Duodenal mucosa (tissue), 2 donors: ENCODE measurements at regions not wholly inside any gene's neighbourhood (a gene's known extent, or its start where the extent isn't known, plus 50 kb on each side); places are given as distances from the start of the nearest gene placed in this dataset.

Source experiments
- H3K27ac ChIP-seq: one replicate; pipeline ENCODE4 v1.7.0; 2013; ENCODE audit warnings: low read depth, low read length
- H3K27me3 ChIP-seq, 2 donors: one replicate each; pipeline ENCODE4 v1.7.0; 2013; ENCODE audit warnings: low read length in 2 of 2, control low read depth in 1 of 2; ENCODE audit not compliant: insufficient read depth in 2 of 2, control insufficient read depth in 1 of 2
- H3K36me3 ChIP-seq, 2 donors: one replicate each; pipeline ENCODE4 v1.7.0; 2013; ENCODE audit warnings: low read length in 2 of 2, control low read depth in 1 of 2; ENCODE audit not compliant: insufficient read depth in 2 of 2, control insufficient read depth in 1 of 2
- H3K4me1 ChIP-seq, 2 donors: one replicate each; pipeline ENCODE4 v1.7.0; 2013; ENCODE audit warnings: low read length in 2 of 2, control low read depth in 1 of 2; ENCODE audit not compliant: insufficient read depth in 2 of 2, control insufficient read depth in 1 of 2
- H3K4me3 ChIP-seq, 2 donors: one replicate each; pipeline ENCODE4 v1.7.0; 2013; ENCODE audit warnings: low read length in 2 of 2, low read depth in 1 of 2
- H3K9ac ChIP-seq, 2 donors: one replicate each; pipeline ENCODE4 v1.7.0; 2013; ENCODE audit warnings: low read length in 2 of 2, low read depth in 1 of 2
- H3K9me3 ChIP-seq, 2 donors: one replicate each; pipeline ENCODE4 v1.7.0; 2013; ENCODE audit warnings: low read length in 2 of 2, control low read depth in 1 of 2; ENCODE audit not compliant: control insufficient read depth in 1 of 2

GRCh38 chr6:6932341-6932740 lies 175.4 kb upstream of the RREB1 start:
- Histone ChIP-seq H3K27me3 (no peaks in the 10 kb centered on the region), H3K9me3 (no peaks in the 10 kb centered on the region)

GRCh38 chr6:6932968-6933367 lies 174.8 kb upstream of the RREB1 start:
- H3K4me3 ChIP-seq = no peak overlapping the region
- no peak overlapping the region for H3K9ac ChIP-seq
- no peaks in the 10 kb centered on the region for H3K27me3 ChIP-seq
- H3K9me3 ChIP-seq = no peaks in the 10 kb centered on the region
- no peak overlapping the region for H3K27ac ChIP-seq
- H3K36me3 ChIP-seq = no peaks in the 10 kb centered on the region
- H3K4me1 ChIP-seq = peaks cover 0 to 5% of the 10 kb centered on the region in 2 donors

More at GRCh38 chr6:6932341-6932740, 175.4 kb upstream of the RREB1 start:
- H3K27ac ChIP-seq = no peak overlapping the region
- no peaks in the 10 kb centered on the region for H3K36me3 ChIP-seq
- H3K4me1 ChIP-seq = peaks cover 0 to 5% of the 10 kb centered on the region in 2 donors
- no peak overlapping the region for H3K4me3 ChIP-seq
- H3K9ac ChIP-seq = no peak overlapping the region

GRCh38 chr6:6940031-6941025 lies 167.4 kb upstream of the RREB1 start:
- H3K4me3 ChIP-seq = no peak overlapping the region
- H3K9ac ChIP-seq = no peak overlapping the region
- no peaks in the 10 kb centered on the region for H3K9me3 ChIP-seq
- H3K27me3 ChIP-seq = no peaks in the 10 kb centered on the region
- H3K36me3 ChIP-seq = no peaks in the 10 kb centered on the region
- no peaks in the 10 kb centered on the region for H3K4me1 ChIP-seq
- H3K27ac ChIP-seq = no peak overlapping the region

- no peak overlapping the region for H3K9ac ChIP-seq
- no peak overlapping the region for H3K4me3 ChIP-seq
- no peaks in the 10 kb centered on the region for H3K36me3 ChIP-seq
- H3K27ac ChIP-seq = no peak overlapping the region
- H3K27me3 ChIP-seq = no peaks in the 10 kb centered on the region
- peaks cover 0 to under 1% of the 10 kb centered on the region in 2 donors for H3K4me1 ChIP-seq
- no peaks in the 10 kb centered on the region for H3K9me3 ChIP-seq
Measured at GRCh38 chr6:6941201-6941600, 166.6 kb upstream of the RREB1 start.

- H3K4me3 ChIP-seq = no peak overlapping the region
- no peak overlapping the region for H3K27ac ChIP-seq
Measured at GRCh38 chr6:6942091-6942490, 165.7 kb upstream of the RREB1 start.

GRCh38 chr6:6942831-6943230 lies 164.9 kb upstream of the RREB1 start:
- H3K9me3 ChIP-seq = no peaks in the 10 kb centered on the region
- H3K4me1 ChIP-seq = peaks cover 10 to 11% of the 10 kb centered on the region in 2 donors
- H3K36me3 ChIP-seq = no peaks in the 10 kb centered on the region
- H3K27me3 ChIP-seq = no peaks in the 10 kb centered on the region
- no peak overlapping the region for H3K4me3 ChIP-seq
- H3K27ac ChIP-seq = no peak overlapping the region
- no peak overlapping the region for H3K9ac ChIP-seq

More at GRCh38 chr6:6942091-6942490, 165.7 kb upstream of the RREB1 start:
- H3K4me1 ChIP-seq = peaks cover 8 to 9% of the 10 kb centered on the region in 2 donors
- H3K9ac ChIP-seq = no peak overlapping the region
- H3K9me3 ChIP-seq = no peaks in the 10 kb centered on the region
- no peaks in the 10 kb centered on the region for H3K36me3 ChIP-seq
- H3K27me3 ChIP-seq = no peaks in the 10 kb centered on the region

- H3K36me3 ChIP-seq = no peaks in the 10 kb centered on the region
- H3K4me3 ChIP-seq = no peak overlapping the region
- peaks cover 10 to 11% of the 10 kb centered on the region in 2 donors for H3K4me1 ChIP-seq
- no peaks in the 10 kb centered on the region for H3K9me3 ChIP-seq
- no peak overlapping the region for H3K9ac ChIP-seq
- H3K27ac ChIP-seq = no peak overlapping the region
- H3K27me3 ChIP-seq = no peaks in the 10 kb centered on the region
Measured at GRCh38 chr6:6943421-6943820, 164.3 kb upstream of the RREB1 start.

GRCh38 chr6:6946206-6947155 lies 161.3 kb upstream of the RREB1 start:
- no peaks in the 10 kb centered on the region for H3K27me3 ChIP-seq
- no peak overlapping the region for H3K4me3 ChIP-seq
- no peak overlapping the region for H3K27ac ChIP-seq
- H3K9ac ChIP-seq = no peak overlapping the region
- H3K4me1 ChIP-seq = peaks cover 10 to 11% of the 10 kb centered on the region in 2 donors
- H3K9me3 ChIP-seq = peaks cover 3 to 8% of the 10 kb centered on the region in 2 donors
- no peaks in the 10 kb centered on the region for H3K36me3 ChIP-seq

GRCh38 chr6:6950373-6951145 lies 157.2 kb upstream of the RREB1 start:
- Histone ChIP-seq H3K9ac (no peak overlapping the region), H3K4me1 (peaks cover 10 to 11% of the 10 kb centered on the region in 2 donors), H3K36me3 (no peaks in the 10 kb centered on the region), H3K9me3 (peaks cover 3 to 8% of the 10 kb centered on the region in 2 donors), H3K27me3 (no peaks in the 10 kb centered on the region), H3K27ac (no peak overlapping the region), H3K4me3 (no peak overlapping the region)
